Esophagus (tissue), 2 donors: ENCODE measurements at regions not wholly inside any gene's neighbourhood (a gene's known extent, or its start where the extent isn't known, plus 50 kb on each side); places are given as distances from the start of the nearest gene placed in this dataset.

Source experiments
- H3K27ac ChIP-seq, 2 donors: one replicate each; pipeline ENCODE4 v1.5.1; 2013; ENCODE audit warnings: low read depth in 2 of 2, mild to moderate bottlenecking in 2 of 2, inconsistent platforms in 1 of 2, low read length in 1 of 2, moderate library complexity in 1 of 2
- H3K27me3 ChIP-seq, 2 donors: one replicate each; pipeline ENCODE4 v1.6.1; 2013; ENCODE audit warnings: low read length in 2 of 2, control low read depth in 1 of 2, mild to moderate bottlenecking in 1 of 2; ENCODE audit not compliant: insufficient read depth in 2 of 2, control insufficient read depth in 1 of 2
- H3K36me3 ChIP-seq, 2 donors: one replicate each; pipeline ENCODE4 v1.6.1; 2013; ENCODE audit warnings: low read length in 1 of 2; ENCODE audit not compliant: control insufficient read depth in 2 of 2, insufficient read depth in 2 of 2
- H3K4me1 ChIP-seq, 2 donors: one replicate each; pipeline ENCODE4 v1.6.1; 2013; ENCODE audit warnings: low read length in 1 of 2; ENCODE audit not compliant: control insufficient read depth in 2 of 2, insufficient read depth in 2 of 2
- H3K4me3 ChIP-seq, 2 donors: one replicate each; pipeline ENCODE4 v1.5.1; 2013; ENCODE audit warnings: low read length in 2 of 2, mild to moderate bottlenecking in 2 of 2, low read depth in 1 of 2, moderate library complexity in 1 of 2
- H3K9me3 ChIP-seq, 2 donors: one replicate each; pipeline ENCODE4 v1.6.1; 2013; ENCODE audit warnings: mild to moderate bottlenecking in 2 of 2, low read depth in 1 of 2, low read length in 1 of 2, moderate library complexity in 1 of 2; ENCODE audit not compliant: control insufficient read depth in 2 of 2, insufficient read depth in 1 of 2
- WGBS, 2 donors: extraction: QIAGEN DNeasy Blood & Tissue Kit; methylation state at CpG; one replicate each; pipeline ENCODE4 v1.1.7; 2013; 5-methylcytosine and 5-hydroxymethylcytosine counted together
- donor health status: healthy with polysubstance abuse.
- donor health status: Bipolar disorder and iron deficiency.

DNA sequence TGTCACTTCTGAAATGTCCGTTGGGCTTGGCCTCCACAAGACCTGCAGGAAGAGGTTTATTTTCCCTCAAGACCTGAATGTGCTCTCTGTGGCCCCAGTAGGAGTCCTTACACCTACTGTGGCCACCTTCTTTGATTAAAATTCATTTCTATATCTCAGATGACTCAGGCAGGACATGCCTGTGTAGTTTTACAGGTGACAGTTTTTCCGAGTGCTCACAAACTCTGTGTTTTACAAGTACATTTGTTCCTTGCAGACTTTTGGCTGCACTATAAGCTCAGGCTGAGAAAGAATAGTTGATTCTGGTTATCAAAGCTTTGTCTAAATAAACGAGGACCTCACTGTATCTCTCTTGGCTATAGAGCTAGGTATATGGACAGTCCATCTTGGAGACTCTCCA is 257.1 kb downstream of the MAP2K4 start:
- Histone ChIP-seq H3K27ac (no peak overlapping the region), H3K4me1 (no peaks in the 10 kb centered on the region)
- WGBS, 2 donors: 61 to 67% methylated on average over 3 of the region's 3 CpGs

GRCh38 chr17:12282056-12282455 is 261.4 kb downstream of the MAP2K4 start:
- Histone ChIP-seq H3K4me3 (no peak overlapping the region), H3K36me3 (no peaks in the 10 kb centered on the region), H3K4me1 (no peaks in the 10 kb centered on the region), H3K27me3 (no peaks in the 10 kb centered on the region), H3K27ac (no peak overlapping the region), H3K9me3 (no peaks in the 10 kb centered on the region)
- 50 to 54% methylated on average over 1 of the region's 1 CpG for WGBS, 2 donors

More for the DNA sequence above, 257.1 kb downstream of the MAP2K4 start:
- H3K4me3 ChIP-seq: no peak overlapping the region
- H3K36me3 ChIP-seq: no peaks in the 10 kb centered on the region
- H3K27me3 ChIP-seq: no peaks in the 10 kb centered on the region
- no peaks in the 10 kb centered on the region for H3K9me3 ChIP-seq

DNA sequence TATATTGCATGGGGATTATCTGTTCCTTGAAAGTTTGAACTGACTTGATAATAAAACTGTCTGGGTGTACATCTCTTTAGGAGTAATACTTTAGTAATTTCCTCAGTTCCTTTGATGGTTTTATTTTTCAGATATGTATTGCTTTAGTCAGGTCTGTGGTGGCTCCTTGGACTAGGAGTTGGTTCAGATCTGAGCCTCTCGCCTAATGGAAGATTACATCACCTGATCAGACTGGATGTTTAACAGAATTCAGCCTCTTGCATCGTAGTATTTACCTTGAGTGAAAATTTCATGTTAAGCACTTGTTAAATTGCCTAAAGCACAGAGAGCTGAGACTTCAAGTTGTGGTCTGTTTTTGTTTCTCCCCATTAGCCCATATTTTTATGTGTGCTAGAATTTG is 267.3 kb downstream of the MAP2K4 start:
- no peaks in the 10 kb centered on the region for H3K36me3 ChIP-seq
- H3K27ac ChIP-seq: no peak overlapping the region
- no peaks in the 10 kb centered on the region for H3K27me3 ChIP-seq
- H3K4me3 ChIP-seq: no peak overlapping the region
- no peaks in the 10 kb centered on the region for H3K4me1 ChIP-seq
- H3K9me3 ChIP-seq: no peaks in the 10 kb centered on the region
- 32 to 35% methylated on average over 2 of the region's 2 CpGs for WGBS, 2 donors

GRCh38 chr17:12290207-12290606 is 269.5 kb downstream of the MAP2K4 start:
- Histone ChIP-seq H3K4me1 (no peaks in the 10 kb centered on the region), H3K4me3 (no peak overlapping the region), H3K27me3 (no peaks in the 10 kb centered on the region), H3K36me3 (no peaks in the 10 kb centered on the region), H3K27ac (no peak overlapping the region), H3K9me3 (no peaks in the 10 kb centered on the region)
- WGBS, 2 donors: 82 to 83% methylated on average over 6 of the region's 6 CpGs

GRCh38 chr17:12296209-12296625 is 275.5 kb downstream of the MAP2K4 start:
- no peak overlapping the region for H3K27ac ChIP-seq
- no peaks in the 10 kb centered on the region for H3K27me3 ChIP-seq
- no peak overlapping the region for H3K4me3 ChIP-seq
- H3K36me3 ChIP-seq: no peaks in the 10 kb centered on the region
- no peaks in the 10 kb centered on the region for H3K4me1 ChIP-seq
- 39 to 48% methylated on average over 5 of the region's 5 CpGs for WGBS, 2 donors
- H3K9me3 ChIP-seq: no peaks in the 10 kb centered on the region

DNA sequence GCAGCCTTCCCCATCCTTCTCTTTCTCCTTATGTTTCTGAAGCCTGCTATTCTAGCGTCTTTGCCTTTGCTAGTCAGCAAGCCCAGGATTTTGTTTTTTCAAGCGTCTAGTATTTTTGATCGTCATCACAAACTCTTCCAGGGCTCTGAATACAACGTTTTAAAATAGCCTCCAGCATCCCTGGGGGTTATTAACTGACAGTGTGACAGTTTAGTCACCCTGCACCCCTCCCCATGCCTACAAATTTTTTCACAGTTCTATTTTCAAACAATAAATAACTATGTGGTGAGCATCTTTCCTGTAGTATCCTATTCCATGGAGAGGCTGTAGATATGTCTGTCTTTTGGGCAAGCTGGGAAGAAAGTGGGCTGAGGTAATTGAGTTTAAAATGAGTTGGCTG is 280.9 kb downstream of the MAP2K4 start:
- Histone ChIP-seq H3K9me3 (no peaks in the 10 kb centered on the region), H3K4me3 (no peak overlapping the region), H3K4me1 (no peaks in the 10 kb centered on the region), H3K27me3 (no peaks in the 10 kb centered on the region), H3K36me3 (no peaks in the 10 kb centered on the region), H3K27ac (no peak overlapping the region)
- 73 to 77% methylated on average over 4 of the region's 4 CpGs for WGBS, 2 donors

DNA sequence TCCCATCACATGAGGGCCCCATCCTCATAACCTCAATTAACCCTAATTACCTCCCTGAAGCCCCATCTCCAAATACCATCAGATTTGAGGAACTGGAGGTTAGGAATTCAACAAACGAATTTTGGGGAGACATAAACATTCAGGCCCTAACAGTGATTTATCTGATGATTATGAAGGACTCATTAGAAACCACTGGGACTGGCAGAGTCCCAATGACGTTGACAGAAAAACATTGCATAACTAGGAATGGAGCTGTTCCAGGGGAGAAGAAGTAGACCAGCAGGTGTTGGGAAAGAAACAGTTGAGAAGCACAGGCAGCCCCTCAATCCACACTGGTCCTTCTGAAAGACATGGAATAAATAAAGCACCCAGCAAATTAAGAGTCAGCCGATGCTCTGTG is 282.0 kb downstream of the MAP2K4 start:
- Histone ChIP-seq H3K36me3 (no peaks in the 10 kb centered on the region), H3K4me3 (no peak overlapping the region), H3K27me3 (no peaks in the 10 kb centered on the region), H3K27ac (no peak overlapping the region), H3K4me1 (no peaks in the 10 kb centered on the region), H3K9me3 (no peaks in the 10 kb centered on the region)
- 57 to 61% methylated on average over 3 of the region's 3 CpGs for WGBS, 2 donors

- no peaks in the 10 kb centered on the region for H3K4me1 ChIP-seq
- WGBS, 2 donors: 71 to 74% methylated on average over 1 of the region's 1 CpG
Observed at GRCh38 chr17:12310811-12311210, 290.1 kb downstream of the MAP2K4 start.

GRCh38 chr17:12312692-12313091 is 292.0 kb downstream of the MAP2K4 start:
- Histone ChIP-seq H3K27me3 (no peaks in the 10 kb centered on the region), H3K4me1 (no peaks in the 10 kb centered on the region), H3K27ac (no peak overlapping the region), H3K4me3 (no peak overlapping the region), H3K9me3 (peaks cover 0 to 3% of the 10 kb centered on the region in 2 donors), H3K36me3 (no peaks in the 10 kb centered on the region)

More at GRCh38 chr17:12310811-12311210, 290.1 kb downstream of the MAP2K4 start:
- no peak overlapping the region for H3K27ac ChIP-seq
- H3K4me3 ChIP-seq: no peak overlapping the region
- H3K36me3 ChIP-seq: no peaks in the 10 kb centered on the region
- H3K27me3 ChIP-seq: no peaks in the 10 kb centered on the region
- no peaks in the 10 kb centered on the region for H3K9me3 ChIP-seq

- 77 to 89% methylated on average over 1 of the region's 1 CpG for WGBS, 2 donors
- Histone ChIP-seq H3K4me3 (no peak overlapping the region), H3K27ac (no peak overlapping the region), H3K4me1 (no peaks in the 10 kb centered on the region), H3K36me3 (no peaks in the 10 kb centered on the region), H3K27me3 (no peaks in the 10 kb centered on the region), H3K9me3 (peaks cover 0 to 3% of the 10 kb centered on the region in 2 donors)
Observed at GRCh38 chr17:12313786-12314185, 293.1 kb downstream of the MAP2K4 start.
